ENCODE measurements at regions not wholly inside any gene's neighbourhood (a gene's known extent, or its start where the extent isn't known, plus 50 kb on each side); places are given as distances from the start of the nearest gene placed in this dataset.

GRCh38 chr5:84590629-84591028 lies 205.9 kb upstream of the EDIL3 start:
- DNase-seq = no peak

DNA sequence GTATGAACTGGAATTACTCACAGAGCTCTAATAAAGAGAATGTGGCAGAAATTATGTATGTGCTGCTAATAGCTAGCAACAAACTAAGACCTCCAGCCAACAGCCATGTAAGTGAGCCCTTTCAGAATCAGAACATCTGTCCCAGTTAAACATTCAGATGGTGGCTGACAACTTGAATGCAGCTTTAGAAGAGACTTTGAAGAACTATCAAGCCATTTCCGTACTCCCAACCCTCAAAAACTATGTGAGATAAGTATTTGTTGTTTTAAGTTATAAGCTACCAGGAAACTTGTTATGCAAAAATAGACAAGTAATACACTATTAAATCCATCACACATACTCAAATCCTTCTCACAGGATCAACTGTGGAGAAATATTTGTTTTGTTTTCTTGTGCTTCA lies 205.2 kb upstream of the EDIL3 start:
- DNase-seq = no peak

- no peak for DNase-seq
Measured at GRCh38 chr5:84585218-84585617, 200.5 kb upstream of the EDIL3 start.

- DNase-seq = no peak
Measured at GRCh38 chr5:84578226-84578625, 193.5 kb upstream of the EDIL3 start.

GRCh38 chr5:84573017-84573712 lies 188.5 kb upstream of the EDIL3 start:
- DNase-seq = no peak

GRCh38 chr5:84569307-84569706 lies 184.6 kb upstream of the EDIL3 start:
- DNase-seq = no peak

DNA sequence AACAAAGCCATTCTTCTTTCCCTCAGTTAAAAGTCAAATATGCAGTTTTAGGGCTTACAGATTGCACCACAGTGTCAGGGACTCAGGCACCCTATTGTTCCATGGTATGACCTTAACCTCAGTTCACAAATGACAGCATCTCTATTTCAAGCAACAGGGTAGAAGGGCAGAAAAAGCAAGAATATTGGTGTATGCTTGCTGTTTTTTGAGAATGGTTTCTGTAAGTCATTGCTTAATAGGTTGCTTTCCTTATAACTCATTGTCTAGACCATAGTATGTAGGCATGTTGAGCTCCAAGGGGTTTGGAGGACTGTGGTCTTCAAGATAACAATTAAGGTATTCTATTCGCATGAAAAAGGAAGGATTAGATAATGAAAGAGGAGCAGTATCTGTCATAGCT lies 183.5 kb upstream of the EDIL3 start:
- no peak for DNase-seq

GRCh38 chr5:84565866-84566265 lies 181.2 kb upstream of the EDIL3 start:
- no peak for DNase-seq

DNA sequence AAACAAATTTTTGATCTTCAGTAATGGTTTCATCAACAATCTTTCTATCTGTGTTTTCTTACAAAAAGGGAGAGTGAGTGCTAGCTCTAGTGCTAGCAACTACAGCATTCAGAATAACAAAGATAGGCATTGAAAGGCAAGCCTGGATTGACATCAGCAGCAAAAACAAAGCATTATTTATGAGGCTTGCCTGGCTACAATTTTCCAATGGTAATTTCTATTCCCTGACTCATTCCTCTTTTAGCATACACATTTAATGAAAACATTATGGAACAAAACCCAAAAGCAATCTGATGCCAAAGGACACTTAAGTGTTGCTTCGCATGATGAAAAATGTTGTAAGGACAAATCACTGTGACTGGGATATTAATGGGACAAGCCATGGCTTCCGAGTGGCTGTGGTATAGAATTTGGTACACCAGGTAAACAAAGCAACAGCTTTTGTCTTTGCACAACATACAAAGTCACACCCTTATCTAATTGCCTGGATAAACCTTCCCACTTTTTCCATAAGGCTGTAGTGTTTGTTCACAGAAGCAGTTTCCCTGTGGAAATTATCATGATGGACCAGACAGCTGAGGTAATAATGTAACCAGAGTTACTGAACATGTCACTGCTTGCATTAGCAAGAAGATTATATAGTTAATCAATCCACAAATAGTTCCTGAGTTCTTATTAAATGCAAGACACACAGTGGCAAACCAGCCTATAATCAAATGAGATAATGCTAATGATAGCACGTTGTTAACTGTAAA lies 179.8 kb upstream of the EDIL3 start:
- DNase-seq = no peak

DNA sequence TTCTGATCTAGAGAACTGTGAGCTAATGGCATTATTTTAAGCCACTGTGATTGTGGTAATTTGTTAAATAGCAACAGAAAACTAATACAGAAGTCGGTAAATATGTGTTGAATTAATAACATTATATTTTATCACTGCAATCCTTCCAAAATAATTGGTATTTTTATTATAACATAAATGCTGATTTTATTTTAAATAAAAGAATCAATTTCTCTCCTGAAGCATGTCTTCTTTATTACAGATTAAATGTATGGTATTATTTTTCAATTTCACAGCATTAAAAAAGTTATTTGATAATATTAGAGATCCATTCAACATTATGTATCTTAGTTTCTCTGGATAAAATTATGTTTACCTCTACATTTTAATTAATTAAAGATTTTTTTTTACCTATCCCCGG lies 165.5 kb upstream of the EDIL3 start:
- DNase-seq = no peak

DNA sequence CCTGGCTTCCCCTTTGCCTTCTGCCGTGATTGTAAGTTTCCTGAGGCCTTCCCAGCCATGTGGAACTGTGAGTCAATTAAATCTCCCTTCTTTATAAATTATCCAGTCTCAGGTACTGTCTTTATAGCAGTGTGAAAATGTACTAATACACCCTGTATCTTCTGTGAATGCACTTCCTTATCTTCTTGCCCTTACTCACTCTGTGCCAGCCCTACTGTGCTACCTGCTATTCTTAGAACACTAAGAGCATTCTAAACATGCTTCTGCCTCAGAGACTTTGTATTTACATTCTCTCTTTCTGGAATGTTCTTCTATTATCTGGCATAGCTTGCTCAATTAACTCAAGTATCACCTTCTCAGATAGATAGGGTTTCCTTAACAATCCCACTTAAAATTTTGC lies 164.4 kb upstream of the EDIL3 start:
- no peak for DNase-seq

DNA sequence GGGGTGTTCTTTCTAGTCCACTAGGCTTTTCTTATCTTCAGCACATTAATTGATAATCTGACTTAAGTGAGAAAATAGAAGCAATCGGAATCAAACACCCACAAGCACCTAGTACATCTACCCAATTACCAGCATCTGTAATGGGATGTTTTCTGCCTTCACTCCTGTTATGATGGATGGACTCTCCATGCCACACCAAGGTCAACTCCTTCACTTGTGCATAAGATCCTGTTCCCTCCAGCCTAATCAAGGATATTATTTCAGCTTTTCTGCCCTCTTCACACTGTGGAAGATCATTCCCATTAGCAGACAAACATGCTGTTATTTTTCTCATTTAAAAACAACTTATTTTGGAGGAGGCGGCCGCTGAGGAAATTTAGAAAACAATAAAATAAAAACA lies 162.0 kb upstream of the EDIL3 start:
- no peak for DNase-seq

- no peak for DNase-seq
Measured at GRCh38 chr5:84536797-84537196, 152.1 kb upstream of the EDIL3 start.

DNA sequence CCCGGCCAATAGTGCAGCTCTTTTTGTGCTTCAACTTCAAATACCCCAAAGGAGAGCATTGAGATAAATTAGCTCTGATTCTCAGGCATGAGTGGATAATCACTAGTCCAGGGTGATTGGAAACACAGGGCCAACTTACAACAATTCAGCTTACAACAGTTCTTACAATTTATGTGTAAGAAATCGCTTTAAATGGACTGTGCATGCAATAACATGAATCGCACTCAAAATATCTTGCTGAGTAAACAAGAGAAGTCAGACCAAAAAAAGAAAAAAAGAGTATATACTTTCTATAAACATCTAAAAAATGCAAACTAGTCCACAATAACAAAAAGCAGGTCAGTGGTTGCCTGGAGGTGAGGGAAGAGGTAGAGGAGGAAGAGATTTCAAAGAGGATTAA lies 150.6 kb upstream of the EDIL3 start:
- DNase-seq = no peak

GRCh38 chr5:84524491-84524890 lies 139.8 kb upstream of the EDIL3 start:
- no peak for DNase-seq

DNA sequence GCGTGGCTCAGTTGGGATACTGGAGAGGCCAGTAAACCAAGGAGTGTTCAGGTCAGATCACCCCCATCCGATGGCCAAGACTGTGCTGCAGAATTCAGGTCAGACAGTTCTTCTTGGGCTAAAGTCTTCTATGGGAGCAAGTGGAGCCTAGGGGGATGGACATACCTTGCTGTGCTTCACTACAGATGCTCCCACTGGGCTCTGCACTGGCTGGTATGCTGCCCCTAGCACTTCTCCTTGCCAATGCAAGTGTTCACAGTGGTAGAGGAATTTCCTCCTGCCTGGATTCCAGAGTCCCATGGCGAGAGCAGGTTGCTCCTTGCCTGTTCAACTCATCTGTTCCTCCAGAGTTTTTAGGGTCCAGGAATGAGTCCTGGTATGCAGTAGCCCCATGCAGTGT lies 134.2 kb upstream of the EDIL3 start:
- DNase-seq = no peak

- DNase-seq = no peak
Measured at GRCh38 chr5:84518370-84518769, 133.7 kb upstream of the EDIL3 start.

- no peak for DNase-seq
Measured at GRCh38 chr5:84506625-84507024, 121.9 kb upstream of the EDIL3 start.

- DNase-seq = no peak
Measured at GRCh38 chr5:84494453-84494852, 109.8 kb upstream of the EDIL3 start.

DNA sequence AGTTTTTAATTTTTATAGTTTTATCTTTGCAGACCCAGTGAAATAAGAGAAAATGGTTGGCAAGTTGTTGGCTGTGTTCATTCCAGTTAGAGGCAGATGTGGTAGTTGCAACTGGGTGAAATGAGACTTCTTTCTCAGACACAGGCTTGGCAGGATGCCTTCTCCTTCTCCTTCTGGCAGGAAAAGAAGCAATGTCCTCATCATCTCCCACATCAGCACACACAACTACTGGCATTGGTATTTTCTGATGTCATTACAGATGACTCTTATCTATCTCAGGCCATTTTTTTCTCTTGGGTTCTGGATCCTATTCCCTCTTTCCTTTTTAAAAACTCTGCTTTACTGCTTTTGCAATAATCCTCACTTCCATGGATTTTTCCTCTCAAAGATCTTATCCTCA lies 103.3 kb upstream of the EDIL3 start:
- DNase-seq = no peak

- no peak for DNase-seq
Measured at GRCh38 chr5:84480873-84481637, 96.4 kb upstream of the EDIL3 start.

DNA sequence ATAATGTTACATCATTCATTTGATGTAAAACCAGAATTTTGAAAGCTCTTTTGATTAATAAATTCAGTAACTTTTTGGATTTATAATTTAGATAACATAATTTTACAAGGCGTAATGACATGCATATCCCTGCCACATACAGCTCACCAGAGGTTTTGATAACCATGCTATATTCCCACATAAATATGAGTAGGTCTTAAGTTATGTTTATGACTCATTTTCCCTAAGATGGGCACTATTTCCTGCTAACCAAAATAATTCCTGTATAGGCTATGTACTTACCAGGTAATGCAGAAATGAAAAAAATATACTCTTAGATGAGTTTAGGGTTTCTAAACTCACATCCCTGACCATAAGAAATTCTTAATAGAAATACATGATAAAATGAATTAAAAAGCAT lies 93.9 kb upstream of the EDIL3 start:
- no peak for DNase-seq

DNA sequence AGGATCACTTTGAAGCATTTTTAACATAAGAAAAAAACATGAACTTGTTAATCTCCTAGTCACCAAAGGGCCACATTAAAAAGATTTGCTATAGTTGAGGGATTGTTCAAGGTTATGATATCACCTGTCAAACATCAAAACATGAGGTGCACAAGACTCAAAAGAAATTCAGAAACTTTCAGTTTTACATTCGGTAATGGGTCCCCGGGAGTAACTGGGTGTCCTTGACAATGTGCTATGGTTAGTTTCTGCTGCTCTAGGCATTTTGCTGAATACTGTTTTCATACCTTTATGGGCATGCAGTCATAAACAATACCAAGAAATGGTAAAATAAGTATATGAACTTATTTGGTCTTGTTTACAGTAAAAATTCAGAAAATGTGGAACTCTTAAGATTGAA lies 92.8 kb upstream of the EDIL3 start:
- no peak for DNase-seq

DNA sequence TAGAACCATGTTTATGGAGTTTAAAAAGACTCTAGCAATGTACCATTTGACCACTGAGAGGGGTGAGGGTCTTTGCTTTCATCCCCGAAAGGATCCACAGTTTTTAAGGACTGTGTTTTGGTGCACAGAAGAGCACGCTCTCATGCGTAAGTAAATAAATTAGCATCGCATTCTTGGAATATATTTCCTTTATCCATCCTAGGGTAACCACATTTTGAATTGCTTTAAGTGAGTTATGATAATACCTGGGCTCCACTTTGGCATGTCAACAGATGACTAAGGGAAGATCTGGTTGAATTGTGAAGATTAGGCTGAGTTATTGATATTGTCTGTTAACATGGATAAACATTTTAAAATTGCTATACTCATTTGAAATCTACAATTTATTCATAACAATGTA lies 89.4 kb upstream of the EDIL3 start:
- no peak for DNase-seq

Data from cerebellar nuclear complex (tissue), 1 donor.